Hypothalamus (tissue), 51 donors: ENCODE measurements at regions not wholly inside any gene's neighbourhood (a gene's known extent, or its start where the extent isn't known, plus 50 kb on each side); places are given as distances from the start of the nearest gene placed in this dataset.
"Not testable (repeated sequence)": the region's sequence is repeated elsewhere in the genome, so short reads cannot be mapped to it uniquely, and the experiment has no call there.

ENCODE experiments used
- DNase-seq, 51 donors: peaks; one replicate each; lab custom pipeline; 2025; lab: John Stamatoyannopoulos, UW

- DNase-seq = no peak
Measured at GRCh38 chr5:168128111-168128510, 163.3 kb upstream of the WWC1 start.

GRCh38 chr5:168128557-168128956 lies 162.9 kb upstream of the WWC1 start:
- DNase-seq = no peak

DNA sequence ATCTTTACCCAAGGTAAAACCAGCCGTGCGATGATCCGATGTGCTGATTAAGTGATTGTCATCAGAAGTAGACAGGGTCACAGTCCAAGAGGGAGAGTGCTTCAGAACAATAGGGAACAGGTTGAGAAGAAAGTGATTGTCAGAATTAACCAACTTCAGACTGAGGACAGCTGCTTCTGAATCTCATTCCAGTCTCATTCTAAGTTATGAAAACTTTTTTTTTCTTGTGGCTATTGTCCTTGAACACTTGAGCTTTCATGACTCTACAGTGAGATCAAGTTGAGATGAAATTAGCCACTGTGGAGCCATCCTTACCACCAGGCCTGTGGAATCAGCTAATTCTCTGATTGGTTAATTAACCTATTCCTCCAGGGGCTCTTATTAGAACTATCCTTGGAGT lies 159.9 kb upstream of the WWC1 start:
- DNase-seq = no peak

DNA sequence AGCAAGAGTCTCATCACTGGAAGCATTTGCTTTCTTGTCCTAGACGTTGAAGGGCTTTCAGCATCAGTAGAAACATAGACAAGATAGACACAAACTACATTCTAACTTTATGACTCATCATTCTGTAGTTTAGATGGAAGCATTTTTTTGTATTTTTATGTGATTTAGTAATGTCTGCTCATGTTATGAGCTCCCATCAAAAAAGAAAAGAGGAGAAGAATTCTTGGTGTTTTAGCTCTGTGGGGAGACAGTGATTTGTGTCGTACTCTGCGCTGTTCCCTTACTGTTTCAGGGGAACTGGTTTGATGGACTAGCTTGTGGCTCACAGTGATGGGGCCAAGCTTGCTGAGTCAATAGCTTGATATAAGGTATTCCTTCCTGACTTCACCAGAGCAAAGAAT lies 159.2 kb upstream of the WWC1 start:
- DNase-seq = no peak

DNA sequence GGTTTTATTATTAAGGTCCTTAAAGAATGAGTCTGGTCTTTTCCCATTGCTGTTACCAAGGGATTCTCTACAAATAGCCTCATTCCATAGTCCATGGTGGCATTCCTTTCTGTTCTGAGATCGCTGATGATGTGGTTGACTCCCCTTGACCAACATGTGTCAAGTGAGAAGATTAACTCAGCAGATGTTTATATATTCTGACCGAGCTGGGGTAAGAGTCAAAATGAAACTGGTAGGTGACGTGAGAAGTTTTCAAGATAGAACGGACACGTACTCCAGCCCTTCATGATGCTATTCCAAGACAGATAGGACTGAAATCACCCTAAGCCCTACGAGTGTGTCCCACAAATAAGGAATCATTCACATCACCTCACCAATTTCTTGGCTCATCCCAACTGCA lies 155.5 kb upstream of the WWC1 start:
- no peak for DNase-seq

GRCh38 chr5:168136340-168136739 lies 155.1 kb upstream of the WWC1 start:
- DNase-seq = no peak

DNA sequence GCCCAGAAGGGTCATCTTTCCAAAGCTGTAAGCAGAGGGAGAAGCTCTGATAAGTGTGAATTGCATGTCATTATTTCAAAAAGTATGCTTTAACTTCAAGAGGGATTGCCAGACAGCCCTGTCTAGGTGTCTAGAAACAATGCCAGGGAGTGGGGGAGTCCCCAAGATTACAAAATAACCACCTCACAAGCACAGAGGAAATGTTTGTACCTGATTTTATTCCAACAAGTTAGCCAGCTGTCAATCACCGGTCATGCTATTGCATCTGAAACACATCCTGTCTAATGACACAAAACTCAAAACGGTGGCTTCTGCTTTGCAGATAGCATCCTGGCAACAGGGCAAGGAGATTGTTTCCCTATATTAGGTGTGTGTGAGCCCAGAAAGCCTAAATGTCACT lies 154.2 kb upstream of the WWC1 start:
- no peak for DNase-seq

- DNase-seq = no peak
Measured at GRCh38 chr5:168140241-168140640, 151.2 kb upstream of the WWC1 start.

DNA sequence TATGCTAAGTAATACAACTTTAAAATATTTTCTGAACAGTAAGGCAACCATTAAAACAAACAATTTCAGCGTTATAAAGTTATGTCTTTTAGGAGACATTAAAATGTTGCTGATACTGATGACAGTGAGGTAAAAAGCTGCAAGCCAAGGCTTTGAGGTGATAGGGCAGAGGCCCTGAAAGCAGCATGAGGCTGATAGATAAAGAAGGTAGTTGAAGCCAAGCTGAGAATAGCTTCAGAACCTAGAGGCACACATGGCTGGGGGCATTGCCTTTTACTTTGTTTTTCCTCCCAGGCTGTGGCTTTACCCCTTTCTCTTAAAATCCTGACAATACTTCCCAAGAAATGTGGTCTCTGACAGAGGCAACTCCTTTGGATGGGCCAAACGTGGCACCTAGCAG lies 149.0 kb upstream of the WWC1 start:
- DNase-seq = no peak

DNA sequence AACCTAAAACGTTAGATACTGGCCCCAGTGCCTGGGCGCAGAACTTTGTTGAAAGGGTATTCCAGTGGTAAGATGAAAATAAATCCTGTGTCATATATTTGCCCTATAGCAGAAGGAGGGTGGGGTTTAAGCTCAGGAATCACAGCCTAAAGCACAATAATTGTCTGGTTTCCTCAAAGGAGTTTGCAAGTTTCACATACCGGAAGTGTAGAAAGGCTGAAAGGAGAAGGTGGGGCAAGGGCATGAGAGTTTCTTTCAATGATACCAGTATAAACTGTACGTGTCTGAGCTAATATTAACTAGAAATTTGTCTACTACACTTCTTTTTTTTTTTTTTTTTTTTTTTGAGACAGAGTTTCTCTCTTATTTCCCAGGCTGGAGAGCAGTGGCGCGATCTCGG lies 147.9 kb upstream of the WWC1 start:
- DNase-seq = not testable (repeated sequence)

- DNase-seq = peak in 1 of 51 donors; percentile 20
Measured at GRCh38 chr5:168147106-168147505, 144.3 kb upstream of the WWC1 start.

GRCh38 chr5:168147568-168148360 lies 143.7 kb upstream of the WWC1 start:
- no peak for DNase-seq

GRCh38 chr5:168151041-168151440 lies 140.4 kb upstream of the WWC1 start:
- DNase-seq = no peak

DNA sequence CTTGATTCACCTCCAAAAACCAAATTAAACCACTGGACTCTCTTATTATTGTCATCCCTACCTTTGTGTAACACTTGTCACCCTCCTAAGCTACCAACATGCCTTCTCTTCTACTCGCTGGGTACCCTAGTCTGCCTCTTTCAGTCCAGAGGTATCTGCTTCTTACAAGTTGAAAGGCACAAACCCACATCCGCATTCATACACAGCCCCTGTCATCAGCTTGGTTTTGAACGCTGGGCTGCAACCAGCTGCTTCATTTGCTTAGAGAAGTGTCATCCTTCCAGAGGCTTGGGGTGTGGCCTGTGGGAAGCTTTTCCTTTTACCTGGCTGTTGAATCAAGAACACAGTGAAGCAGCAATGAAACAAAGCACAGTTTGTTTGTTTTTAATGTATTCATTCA lies 138.8 kb upstream of the WWC1 start:
- DNase-seq = no peak

- no peak for DNase-seq
Measured at GRCh38 chr5:168153263-168153875, 138.1 kb upstream of the WWC1 start.

DNA sequence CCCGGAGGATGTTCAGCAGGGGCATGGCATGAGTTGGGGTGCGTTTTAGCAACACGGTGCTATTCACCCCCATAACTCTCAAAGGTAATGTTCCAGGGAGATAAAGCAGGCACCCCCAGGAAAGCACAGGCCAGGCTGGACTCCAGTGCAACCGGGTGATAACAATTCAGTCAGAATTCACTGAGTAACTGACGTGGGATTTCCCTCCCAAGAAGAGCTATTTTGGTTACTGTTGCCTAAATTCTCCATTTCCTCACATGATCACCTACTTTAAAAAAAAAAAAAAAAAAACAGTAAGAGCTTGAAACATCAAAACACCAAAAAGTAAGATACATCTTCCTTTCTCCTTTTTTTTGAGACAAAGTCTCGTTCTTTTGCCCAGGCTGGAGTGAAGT lies 137.6 kb upstream of the WWC1 start:
- no peak for DNase-seq

- DNase-seq = no peak
Measured at GRCh38 chr5:168155585-168155984, 135.9 kb upstream of the WWC1 start.

DNA sequence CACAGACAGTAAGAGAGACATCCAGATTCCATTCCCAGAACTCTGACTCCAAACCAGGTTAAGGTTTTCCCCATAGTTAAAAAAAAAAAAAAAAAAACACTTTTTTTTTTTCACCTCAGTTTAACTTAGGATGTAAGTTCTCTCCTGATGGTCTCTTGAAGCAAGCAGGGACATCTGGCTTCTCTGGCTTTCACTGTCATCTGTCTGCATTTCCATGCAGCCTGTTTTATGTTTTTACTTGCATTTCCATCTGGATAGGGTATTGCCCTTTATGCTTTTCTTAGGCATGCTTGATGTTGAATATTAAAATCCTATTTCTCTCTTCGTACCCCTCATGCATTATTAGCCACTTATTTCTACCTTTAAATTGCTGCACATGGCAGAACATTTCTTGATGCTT lies 135.3 kb upstream of the WWC1 start:
- no peak for DNase-seq

DNA sequence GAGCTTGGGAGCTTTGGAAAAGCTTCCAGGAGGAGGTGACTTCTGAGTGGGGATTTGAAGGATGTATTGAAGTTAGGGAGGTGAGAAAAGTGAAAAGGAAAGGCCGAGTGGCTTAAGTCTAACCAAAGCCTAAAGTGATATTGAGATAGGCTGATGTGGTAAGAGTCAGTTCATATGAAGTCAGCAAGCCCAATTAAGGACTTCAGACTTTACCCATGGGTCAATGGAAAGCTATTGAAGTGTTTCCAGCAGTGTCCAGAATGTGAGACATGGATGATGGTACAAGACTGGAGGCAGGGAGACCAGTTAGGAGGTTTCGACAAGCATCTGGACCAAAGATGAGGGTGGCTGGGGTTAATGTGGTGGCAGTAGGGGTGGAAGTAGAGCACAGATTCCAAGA lies 134.3 kb upstream of the WWC1 start:
- DNase-seq = no peak

DNA sequence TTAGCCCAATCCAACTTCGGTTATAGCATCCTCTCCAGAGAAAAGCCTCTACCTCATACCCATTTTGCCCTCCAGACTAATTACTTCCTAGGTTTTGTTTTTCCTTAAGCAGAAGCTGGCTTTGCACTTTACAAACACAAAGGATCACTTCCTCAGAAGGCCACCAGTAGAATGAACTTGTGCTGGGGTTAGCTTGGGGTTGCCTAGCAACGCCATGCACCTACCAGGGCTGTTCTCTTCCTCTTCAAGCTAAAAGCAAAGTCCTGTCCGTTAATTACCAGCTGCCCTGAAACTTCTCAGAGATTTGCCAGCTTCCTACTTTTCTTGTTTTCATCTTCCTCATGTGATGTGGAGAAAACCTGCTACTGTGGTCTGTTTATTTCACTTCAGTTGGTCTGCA lies 132.0 kb upstream of the WWC1 start:
- peak in 4 of 51 donors; percentile 10 to 15 (median 11) for DNase-seq

GRCh38 chr5:168162464-168162863 lies 129.0 kb upstream of the WWC1 start:
- DNase-seq = peak in 20 of 51 donors; percentile 7 to 65 (median 32)

GRCh38 chr5:168163966-168164365 lies 127.5 kb upstream of the WWC1 start:
- DNase-seq = no peak
